ENCODE measurements at regions not wholly inside any gene's neighbourhood (a gene's known extent, or its start where the extent isn't known, plus 50 kb on each side); places are given as distances from the start of the nearest gene placed in this dataset.
A peak's percentile ranks its signal among the peaks of the same experiment; 100 is the strongest.

- Histone ChIP-seq H3K9me3 (no peaks in the 10 kb centered on the region), H3K27ac (no peak overlapping the region), H3K4me3 (no peak overlapping the region), H3K4me1 (no peaks in the 10 kb centered on the region), H3K4me2 (no peak overlapping the region)
- WGBS (ENCODE audit: missing lambda C conversion rate) = 48% methylated on average over 4 of the region's 4 CpGs
- FAIRE-seq = no peak
- ATAC-seq = no peak
- DNase-seq (ENCODE audit: low read depth in 1 of 2, low spot score in 1 of 2) = no peak
- ChIA-PET CTCF (interaction anchor here (0.8 kb wide), 1 partner anchor 15 kb away, joined by 3 read pairs; no protein-coding TSS in a partner anchor), POLR2A (no interaction called here)
- no peak for TF ChIP-seq RFX5 (IDR thresholded peaks at IDR 0.05)
- TF ChIP-seq ESRRA (IDR thresholded peaks at IDR 0.05; ENCODE audit: borderline replicate concordance, low read length) = no peak
- TF ChIP-seq ELK1 (IDR thresholded peaks at IDR 0.05; ENCODE audit: low read depth, low read length) = no peak
- no peak for TF ChIP-seq CTCF (IDR thresholded peaks at IDR 0.05)
- no peak for TF ChIP-seq PBX3 (IDR thresholded peaks at IDR 0.05)
- no peak for TF ChIP-seq NFE2L2 (conservative IDR thresholded peaks at IDR 0.05; ENCODE audit: low read length)
- no peak for TF ChIP-seq HOXA7 (CRISPR knock-in tag; IDR thresholded peaks at IDR 0.05)
- TF ChIP-seq E2F6 (IDR thresholded peaks at IDR 0.05; ENCODE audit: borderline replicate concordance, low read depth) = no peak
- TF ChIP-seq FOSL2 (IDR thresholded peaks at IDR 0.05) = no peak
- no peak for TF ChIP-seq FOSL2 (CRISPR knock-in tag; IDR thresholded peaks at IDR 0.05)
- no peak for TF ChIP-seq USF2 (IDR thresholded peaks at IDR 0.05)
- TF ChIP-seq SREBF2 (IDR thresholded peaks at IDR 0.05) = no peak
- TF ChIP-seq NPAS2 (CRISPR knock-in tag; IDR thresholded peaks at IDR 0.05; ENCODE audit: borderline replicate concordance) = no peak
- TF ChIP-seq SMC3 (IDR thresholded peaks at IDR 0.05) = no peak
- TF ChIP-seq POLR2AphosphoS2 (conservative IDR thresholded peaks at IDR 0.05; ENCODE audit: low read length) = no peak
- TF ChIP-seq TFCP2L1 (CRISPR knock-in tag; IDR thresholded peaks at IDR 0.05) = no peak
- no peak for TF ChIP-seq RNF2 (IDR thresholded peaks at IDR 0.05; ENCODE audit: borderline replicate concordance, low read depth)
- TF ChIP-seq EP300 (IDR thresholded peaks at IDR 0.05) = no peak
- TF ChIP-seq ZFP36 (IDR thresholded peaks at IDR 0.05; ENCODE audit: borderline replicate concordance, partially characterized antibody) = no peak
These were observed 342.3 kb downstream of the ZSWIM6 start for GRCh38 chr5:61674378-61674777.

GRCh38 chr5:61675015-61675692, 343.1 kb downstream of the ZSWIM6 start:
- POLR2A ChIA-PET = no interaction called here
- Histone ChIP-seq H3K27ac (no peak overlapping the region), H3K4me2 (no peak overlapping the region), H3K4me1 (no peaks in the 10 kb centered on the region), H3K9me3 (no peaks in the 10 kb centered on the region), H3K4me3 (no peak overlapping the region)
- WGBS (ENCODE audit: missing lambda C conversion rate) = 85% methylated on average over 4 of the region's 5 CpGs
- CTCF ChIA-PET = no interaction called here
- ATAC-seq = peak; percentile 42 to 48; a peak in 5 of 6 replicates
- peak in 1 of 2 experiments; percentile 9 for DNase-seq (ENCODE audit: low read depth in 1 of 2, low spot score in 1 of 2)
- FAIRE-seq = no peak
- TF ChIP-seq NR3C1 (IDR thresholded peaks at IDR 0.05) (no peak), KDM1A (IDR thresholded peaks at IDR 0.05; ENCODE audit: low read depth) (no peak), HOXA7 (CRISPR knock-in tag; IDR thresholded peaks at IDR 0.05) (no peak), FOSL2 (IDR thresholded peaks at IDR 0.05) (no peak), FOSL2 (CRISPR knock-in tag; IDR thresholded peaks at IDR 0.05) (no peak), CBX8 (IDR thresholded peaks at IDR 0.05) (no peak), USF2 (IDR thresholded peaks at IDR 0.05) (no peak), TFCP2L1 (CRISPR knock-in tag; IDR thresholded peaks at IDR 0.05) (no peak), POLR2AphosphoS2 (conservative IDR thresholded peaks at IDR 0.05; ENCODE audit: low read length) (no peak), E2F6 (IDR thresholded peaks at IDR 0.05; ENCODE audit: borderline replicate concordance, low read depth) (no peak), CHD4 (IDR thresholded peaks at IDR 0.05; ENCODE audit: borderline replicate concordance) (no peak), GATA3 (IDR thresholded peaks at IDR 0.05; ENCODE audit: borderline replicate concordance) (no peak), CBX2 (IDR thresholded peaks at IDR 0.05; ENCODE audit: borderline replicate concordance, low read depth) (no peak), HES2 (IDR thresholded peaks at IDR 0.05) (no peak), KDM5A (IDR thresholded peaks at IDR 0.05) (no peak), FOXS1 (CRISPR knock-in tag; IDR thresholded peaks at IDR 0.05) (no peak), JUNB (IDR thresholded peaks at IDR 0.05) (no peak), CHD2 (IDR thresholded peaks at IDR 0.05; ENCODE audit: low read length, partially characterized antibody) (no peak), RCOR1 (IDR thresholded peaks at IDR 0.05; ENCODE audit: low read depth, low read length) (no peak)
